ENCODE measurements at regions not wholly inside any gene's neighbourhood (a gene's known extent, or its start where the extent isn't known, plus 50 kb on each side); places are given as distances from the start of the nearest gene placed in this dataset.

GRCh38 chr2:5325523-5325922 is 366.7 kb upstream of the SOX11 start:
- peaks cover 5 to 6% of the 10 kb centered on the region in 2 experiments; a peak in 2 of 4 replicates for H3K9me3 ChIP-seq (ENCODE audit: control insufficient read depth in 1 of 2, insufficient read depth in 1 of 2, low read depth in 1 of 2, low read length in 2 of 2)
- H3K9ac ChIP-seq (ENCODE audit: low read length) = no peak overlapping the region
- intact Hi-C loops (cut with micrococcal nuclease) = no loop called here

More at GRCh38 chr2:5325523-5325922, 366.7 kb upstream of the SOX11 start:
- Histone ChIP-seq H3K36me3 (ENCODE audit: control insufficient read depth in 1 of 2, insufficient read depth in 2 of 2, low read length in 2 of 2) (no peaks in the 10 kb centered on the region), H4K20me1 (ENCODE audit: insufficient read depth) (no peaks in the 10 kb centered on the region), H3K9me2 (ENCODE audit: insufficient read depth) (no peaks in the 10 kb centered on the region), H3K4me1 (ENCODE audit: control insufficient read depth in 1 of 2, insufficient read depth in 2 of 2, low read length in 2 of 2) (no peaks in the 10 kb centered on the region), H3K79me2 (ENCODE audit: insufficient read depth, low read length) (no peaks in the 10 kb centered on the region), H3K27me3 (ENCODE audit: insufficient read depth, low read length) (no peaks in the 10 kb centered on the region), H3K4me2 (ENCODE audit: low read length) (no peak overlapping the region), H3K4me3 (replicated peaks in 1 of 2; ENCODE audit: low read depth in 1 of 2, low read length in 2 of 2) (no peak overlapping the region), H3K27ac (ENCODE audit: low read depth, low read length) (no peak overlapping the region), H2AFZ (ENCODE audit: low read depth, low read length, poor library complexity, severe bottlenecking) (no peak overlapping the region)
- ChIA-PET CTCF (no interaction called here), RAD21 (ENCODE audit: low non-redundant PET in 1 of 2, low total read pairs in 2 of 2, uncharacterized antibody in 2 of 2, unreplicated experiment in 2 of 2) (no interaction called here), POLR2A (no interaction called here)
- ATAC-seq (no peak), DNase-seq (ENCODE audit: low read depth, low spot score) (no peak)
- no TSS peak for BruUV-seq (replicated peaks)
- TF ChIP-seq EZH2phosphoT487 (IDR thresholded peaks at IDR 0.05; ENCODE audit: borderline replicate concordance) (no peak), MAX (IDR thresholded peaks at IDR 0.05) (no peak), POLR2A (IDR thresholded peaks at IDR 0.05; ENCODE audit: borderline replicate concordance, extremely low read depth, insufficient read depth, insufficient read length) (no peak), CTCF (IDR thresholded peaks at IDR 0.05 in 2 of 3, conservative IDR thresholded peaks at IDR 0.05 in 1 of 3; ENCODE audit: borderline replicate concordance in 1 of 3, insufficient read depth in 1 of 3, low read depth in 2 of 3, low read length in 2 of 3) (no peak), SRF (IDR thresholded peaks at IDR 0.05; ENCODE audit: low read depth) (no peak), FOSL1 (IDR thresholded peaks at IDR 0.05; ENCODE audit: low read depth) (no peak)
